Fibroblast of lung (primary cell): ENCODE measurements at regions not wholly inside any gene's neighbourhood (a gene's known extent, or its start where the extent isn't known, plus 50 kb on each side); places are given as distances from the start of the nearest gene placed in this dataset.

Experiments
- EZH2 ChIP-seq: IDR thresholded peaks from 2 replicates; pipeline ENCODE4 v1.5.1; 2012; ENCODE audit warnings: low read length, control low read depth, mild to moderate bottlenecking; ENCODE audit errors: missing control alignments
- TF ChIP-seq, protein P1 (sequence below), 2 donors: IDR thresholded peaks in 1 of 2; conservative IDR thresholded peaks in 1 of 2; 1 replicate in 1 of 2; 2 replicates in 1 of 2; pipeline ENCODE4 v1.5.1; 2011 to 2012; ENCODE audit warnings: low read length in 2 of 2, control low read depth in 1 of 2, inconsistent platforms in 1 of 2, low read depth in 1 of 2, mild to moderate bottlenecking in 1 of 2

DNA sequence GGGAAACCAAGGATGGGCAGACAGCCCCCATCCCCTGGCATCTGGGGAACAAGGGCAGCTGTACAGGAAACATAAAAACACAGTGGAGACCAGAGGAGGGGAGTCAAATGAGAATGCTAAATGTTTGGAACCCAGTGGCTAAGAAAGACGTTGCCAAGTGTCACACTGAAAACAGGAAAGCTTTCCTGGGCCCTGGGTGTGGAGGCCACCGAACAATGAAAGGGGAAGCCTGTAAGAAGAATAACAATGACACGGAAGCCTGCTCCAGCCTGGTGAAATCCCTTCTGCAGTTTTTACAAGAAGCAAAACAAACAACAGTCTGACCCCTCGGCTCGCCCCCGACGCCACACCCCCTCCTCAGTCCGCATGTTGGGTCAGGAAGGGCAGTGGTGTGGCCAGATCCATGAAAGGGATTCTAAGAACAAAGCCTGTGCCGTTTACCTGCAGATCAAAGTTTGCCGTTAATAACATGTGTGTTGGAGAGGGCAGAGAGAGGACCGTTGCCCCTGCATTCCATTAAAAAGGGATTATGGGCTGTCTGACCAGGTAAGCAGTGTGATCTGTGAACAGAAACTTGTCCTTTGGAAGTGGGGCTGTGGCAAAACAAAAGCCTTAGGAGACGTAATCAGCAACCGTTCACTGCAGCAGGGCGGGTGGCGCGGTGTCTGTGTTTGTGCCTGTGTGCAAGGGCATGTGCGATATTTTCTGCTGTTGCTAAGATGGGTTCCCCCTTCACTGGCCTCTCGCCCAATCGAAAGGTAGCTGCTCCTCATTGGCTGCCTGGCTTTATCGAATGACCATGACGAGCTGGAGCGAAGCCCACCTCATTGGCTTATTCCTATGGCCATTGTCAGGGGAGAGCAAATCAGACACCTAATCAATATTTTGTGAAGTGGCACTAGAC lies 113.7 kb upstream of the BLID start:
- TF ChIP-seq EZH2 = no peak
- TF ChIP-seq, protein P1, sequence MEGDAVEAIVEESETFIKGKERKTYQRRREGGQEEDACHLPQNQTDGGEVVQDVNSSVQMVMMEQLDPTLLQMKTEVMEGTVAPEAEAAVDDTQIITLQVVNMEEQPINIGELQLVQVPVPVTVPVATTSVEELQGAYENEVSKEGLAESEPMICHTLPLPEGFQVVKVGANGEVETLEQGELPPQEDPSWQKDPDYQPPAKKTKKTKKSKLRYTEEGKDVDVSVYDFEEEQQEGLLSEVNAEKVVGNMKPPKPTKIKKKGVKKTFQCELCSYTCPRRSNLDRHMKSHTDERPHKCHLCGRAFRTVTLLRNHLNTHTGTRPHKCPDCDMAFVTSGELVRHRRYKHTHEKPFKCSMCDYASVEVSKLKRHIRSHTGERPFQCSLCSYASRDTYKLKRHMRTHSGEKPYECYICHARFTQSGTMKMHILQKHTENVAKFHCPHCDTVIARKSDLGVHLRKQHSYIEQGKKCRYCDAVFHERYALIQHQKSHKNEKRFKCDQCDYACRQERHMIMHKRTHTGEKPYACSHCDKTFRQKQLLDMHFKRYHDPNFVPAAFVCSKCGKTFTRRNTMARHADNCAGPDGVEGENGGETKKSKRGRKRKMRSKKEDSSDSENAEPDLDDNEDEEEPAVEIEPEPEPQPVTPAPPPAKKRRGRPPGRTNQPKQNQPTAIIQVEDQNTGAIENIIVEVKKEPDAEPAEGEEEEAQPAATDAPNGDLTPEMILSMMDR (conservative IDR thresholded peaks at IDR 0.05 in 1 of 2, IDR thresholded peaks at IDR 0.05 in 1 of 2; ENCODE audit: low read depth in 1 of 2, low read length in 2 of 2) = no peak
